Trophoblast cell (in vitro differentiated cells and primary cell): ENCODE measurements at regions not wholly inside any gene's neighbourhood (a gene's known extent, or its start where the extent isn't known, plus 50 kb on each side); places are given as distances from the start of the nearest gene placed in this dataset.

Source experiments
- DNase-seq, 2 donors: peaks; one replicate each; pipeline ENCODE4 v3.0.0-alpha.2; 2016
- H2AFZ ChIP-seq: 2 replicates; pipeline ENCODE4 v1.6.1; 2013; ENCODE audit warnings: low read length, moderate library complexity, mild to moderate bottlenecking; ENCODE audit not compliant: insufficient read depth, poor library complexity
- H2AK5ac ChIP-seq: 2 replicates; pipeline ENCODE4 v1.6.1; 2013; ENCODE audit warnings: mild to moderate bottlenecking, low read length
- H2BK120ac ChIP-seq: 2 replicates; pipeline ENCODE4 v1.6.1; 2013; ENCODE audit warnings: low read length, mild to moderate bottlenecking, moderate library complexity; ENCODE audit not compliant: insufficient read depth, poor library complexity
- H2BK12ac ChIP-seq: 2 replicates; pipeline ENCODE4 v1.6.1; 2013; ENCODE audit warnings: mild to moderate bottlenecking, low read length, moderate library complexity
- H2BK5ac ChIP-seq: 2 replicates; pipeline ENCODE4 v1.6.1; 2013; ENCODE audit warnings: low read length, low read depth, moderate library complexity, mild to moderate bottlenecking; ENCODE audit not compliant: poor library complexity
- H3K14ac ChIP-seq: 2 replicates; pipeline ENCODE4 v1.6.1; 2013; ENCODE audit warnings: mild to moderate bottlenecking, low read length
- H3K18ac ChIP-seq: 2 replicates; pipeline ENCODE4 v1.6.1; 2013; ENCODE audit warnings: mild to moderate bottlenecking, low read length
- H3K23ac ChIP-seq: 2 replicates; pipeline ENCODE4 v1.6.1; 2013; ENCODE audit warnings: low read length
- H3K27ac ChIP-seq: 2 replicates; pipeline ENCODE4 v1.5.1; 2013; ENCODE audit warnings: low read depth, mild to moderate bottlenecking, inconsistent platforms, low read length, moderate library complexity
- H3K27me3 ChIP-seq: 2 replicates; pipeline ENCODE4 v1.6.1; 2013; ENCODE audit warnings: inconsistent platforms, mild to moderate bottlenecking, low read length, moderate library complexity; ENCODE audit not compliant: insufficient read depth
- H3K36me3 ChIP-seq, 2 experiments: 1 replicate in 1 of 2; 2 replicates in 1 of 2; pipeline ENCODE4 v1.6.1; 2013; ENCODE audit warnings: low read length in 2 of 2, mild to moderate bottlenecking in 2 of 2, moderate library complexity in 1 of 2; ENCODE audit not compliant: insufficient read depth in 2 of 2, control insufficient read depth in 1 of 2
- H3K4ac ChIP-seq: 2 replicates; pipeline ENCODE4 v1.6.1; 2013; ENCODE audit warnings: low read depth, mild to moderate bottlenecking, low read length, moderate library complexity
- H3K4me1 ChIP-seq, 2 experiments: 1 replicate in 1 of 2; 2 replicates in 1 of 2; pipeline ENCODE4 v1.6.1; 2013; ENCODE audit warnings: low read length in 2 of 2, mild to moderate bottlenecking in 2 of 2, moderate library complexity in 1 of 2; ENCODE audit not compliant: insufficient read depth in 2 of 2, control insufficient read depth in 1 of 2
- H3K4me2 ChIP-seq: 2 replicates; pipeline ENCODE4 v1.6.1; 2013; ENCODE audit warnings: inconsistent platforms, mild to moderate bottlenecking, low read length, moderate library complexity
- H3K4me3 ChIP-seq: 2 replicates; pipeline ENCODE4 v1.5.1; 2013; ENCODE audit warnings: mild to moderate bottlenecking, low read depth, low read length, inconsistent platforms
- H3K79me1 ChIP-seq: one replicate; pipeline ENCODE4 v1.6.1; 2013; ENCODE audit warnings: low read length
- H3K79me2 ChIP-seq: 2 replicates; pipeline ENCODE4 v1.6.1; 2013; ENCODE audit warnings: low read length, mild to moderate bottlenecking; ENCODE audit not compliant: control insufficient read depth, insufficient read depth, poor library complexity
- H3K9ac ChIP-seq: 2 replicates; pipeline ENCODE4 v1.6.1; 2013; ENCODE audit warnings: mild to moderate bottlenecking, low read length
- H3K9me3 ChIP-seq: 2 replicates; pipeline ENCODE4 v1.6.1; 2013; ENCODE audit warnings: low read depth, mild to moderate bottlenecking, control low read depth, inconsistent platforms, low read length; ENCODE audit not compliant: insufficient read depth
- H4K12ac ChIP-seq: 2 replicates; pipeline ENCODE4 v1.6.1; 2013; ENCODE audit warnings: low read depth, mild to moderate bottlenecking, low read length, moderate library complexity
- H4K8ac ChIP-seq: 2 replicates; pipeline ENCODE4 v1.6.1; 2013; ENCODE audit warnings: low read depth, mild to moderate bottlenecking, low read length, moderate library complexity
- H4K91ac ChIP-seq: one replicate; pipeline ENCODE4 v1.6.1; 2013; ENCODE audit warnings: low read depth, mild to moderate bottlenecking, low read length, moderate library complexity
- WGBS: extraction: QIAGEN DNeasy Blood & Tissue Kit; methylation state at CpG from one replicate; pipeline ENCODE4 v1.1.7; 2013; ENCODE audit warnings: missing lambda C conversion rate; ENCODE audit not compliant: insufficient read length, insufficient coverage; ENCODE audit errors: extremely low coverage; 5-methylcytosine and 5-hydroxymethylcytosine counted together

DNA sequence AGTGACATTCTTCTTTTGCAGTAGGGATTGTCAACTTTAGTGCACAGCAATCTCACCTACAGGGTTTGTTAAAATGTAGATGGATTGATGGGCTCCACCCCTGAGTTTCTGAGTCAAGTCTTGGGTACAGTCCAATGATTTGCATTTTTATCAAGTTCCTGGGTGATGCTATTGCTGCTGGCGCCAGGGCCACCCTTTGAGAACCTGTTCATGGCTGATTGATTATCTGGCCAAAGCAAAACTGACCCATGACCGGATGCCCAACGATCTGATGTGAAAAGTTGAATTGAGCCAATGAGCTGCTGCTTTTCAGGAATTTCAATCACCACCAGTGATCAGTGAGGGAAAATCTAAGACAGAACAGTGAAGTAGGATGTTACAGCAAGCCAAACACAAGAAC lies 675.3 kb downstream of the TMEM182 start:
- H3K36me3 ChIP-seq = no peaks in the 10 kb centered on the region
- no peak overlapping the region for H3K18ac ChIP-seq
- H2BK12ac ChIP-seq = no peak overlapping the region
- no peak overlapping the region for H2AK5ac ChIP-seq
- no peak overlapping the region for H4K91ac ChIP-seq
- no peak overlapping the region for H3K9ac ChIP-seq
- no peak overlapping the region for H3K4me3 ChIP-seq
- no peak overlapping the region for H3K27ac ChIP-seq
- H2BK120ac ChIP-seq = no peak overlapping the region
- H3K14ac ChIP-seq = no peak overlapping the region
- H3K4ac ChIP-seq = no peak overlapping the region
- no peak overlapping the region for H3K4me2 ChIP-seq
- no peak overlapping the region for H2BK5ac ChIP-seq
- no peak overlapping the region for H4K8ac ChIP-seq
- H3K23ac ChIP-seq = no peak overlapping the region
- no peaks in the 10 kb centered on the region for H3K79me1 ChIP-seq
- H4K12ac ChIP-seq = no peak overlapping the region
- no peak for DNase-seq
- H3K79me2 ChIP-seq = no peaks in the 10 kb centered on the region
- no peaks in the 10 kb centered on the region for H3K27me3 ChIP-seq
- H3K4me1 ChIP-seq = no peaks in the 10 kb centered on the region
- H3K9me3 ChIP-seq = no peaks in the 10 kb centered on the region
- WGBS = no CpG with 5 or more reads among the region's 3 CpGs
- H2AFZ ChIP-seq = no peak overlapping the region

DNA sequence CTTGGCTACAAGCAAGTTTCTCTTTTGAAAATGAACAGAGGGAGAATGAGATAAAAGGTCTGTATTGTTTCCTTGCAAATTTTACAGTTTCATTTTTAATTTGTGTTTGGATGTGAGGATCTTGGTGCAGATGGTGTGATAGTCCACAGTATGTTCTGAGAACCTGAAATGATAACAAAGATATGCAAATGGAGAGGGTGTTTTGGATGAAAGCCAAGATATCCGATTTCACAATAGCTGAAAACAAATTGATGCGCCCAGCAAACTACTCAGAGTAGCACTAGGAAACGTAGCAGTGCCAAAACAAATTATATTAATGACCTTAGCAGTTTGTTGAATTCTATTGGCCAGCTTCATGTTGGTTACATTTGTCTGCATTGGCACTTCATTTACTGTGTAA lies 683.5 kb downstream of the TMEM182 start:
- H3K9ac ChIP-seq = no peak overlapping the region
- H3K23ac ChIP-seq = no peak overlapping the region
- H3K36me3 ChIP-seq = no peaks in the 10 kb centered on the region
- H3K4me2 ChIP-seq = no peak overlapping the region
- no peaks in the 10 kb centered on the region for H3K79me2 ChIP-seq
- H2BK12ac ChIP-seq = no peak overlapping the region
- H3K4me3 ChIP-seq = no peak overlapping the region
- H2BK5ac ChIP-seq = no peak overlapping the region
- no peaks in the 10 kb centered on the region for H3K4me1 ChIP-seq
- no peak overlapping the region for H3K27ac ChIP-seq
- H3K79me1 ChIP-seq = no peaks in the 10 kb centered on the region
- no peak overlapping the region for H3K18ac ChIP-seq
- no peak overlapping the region for H3K4ac ChIP-seq
- no peak overlapping the region for H4K8ac ChIP-seq
- H2AFZ ChIP-seq = no peak overlapping the region
- H3K9me3 ChIP-seq = no peaks in the 10 kb centered on the region
- no peak overlapping the region for H3K14ac ChIP-seq
- no peak overlapping the region for H2AK5ac ChIP-seq
- no peak for DNase-seq
- no peak overlapping the region for H4K12ac ChIP-seq
- WGBS = no CpG with 5 or more reads among the region's 3 CpGs
- H4K91ac ChIP-seq = no peak overlapping the region
- no peaks in the 10 kb centered on the region for H3K27me3 ChIP-seq
- H2BK120ac ChIP-seq = no peak overlapping the region

DNA sequence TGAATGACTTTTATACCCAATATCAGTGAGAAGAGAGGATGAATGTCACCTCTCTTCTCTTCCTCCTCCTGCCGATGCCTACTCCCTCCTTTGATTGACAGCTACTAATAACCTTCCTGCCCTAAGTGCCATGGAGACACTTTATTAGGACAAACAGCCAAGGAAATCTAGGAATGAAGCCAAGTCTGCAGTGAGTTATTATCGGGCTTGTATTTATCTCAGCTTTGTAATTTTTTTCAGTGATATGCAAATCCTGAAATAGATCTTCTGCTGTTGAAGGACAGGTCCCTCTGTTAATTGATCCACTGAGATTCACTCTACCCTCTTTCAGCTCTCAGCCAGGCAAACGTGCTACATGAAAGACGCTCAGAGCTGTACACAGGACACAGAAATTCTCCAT lies 686.7 kb downstream of the TMEM182 start:
- H4K8ac ChIP-seq = no peak overlapping the region
- no peak overlapping the region for H2AK5ac ChIP-seq
- no peak overlapping the region for H3K14ac ChIP-seq
- H3K9me3 ChIP-seq = no peaks in the 10 kb centered on the region
- no peak overlapping the region for H2BK12ac ChIP-seq
- H3K79me1 ChIP-seq = no peaks in the 10 kb centered on the region
- no peaks in the 10 kb centered on the region for H3K36me3 ChIP-seq
- no peak overlapping the region for H4K91ac ChIP-seq
- H3K27me3 ChIP-seq = no peaks in the 10 kb centered on the region
- no peaks in the 10 kb centered on the region for H3K79me2 ChIP-seq
- no peak overlapping the region for H2AFZ ChIP-seq
- H2BK120ac ChIP-seq = no peak overlapping the region
- H3K18ac ChIP-seq = no peak overlapping the region
- H3K27ac ChIP-seq = no peak overlapping the region
- no peak overlapping the region for H3K4me3 ChIP-seq
- H3K4me2 ChIP-seq = no peak overlapping the region
- no peak overlapping the region for H3K9ac ChIP-seq
- H3K4ac ChIP-seq = no peak overlapping the region
- WGBS = no CpG with 5 or more reads among the region's 4 CpGs
- no peak for DNase-seq
- H2BK5ac ChIP-seq = no peak overlapping the region
- no peak overlapping the region for H3K23ac ChIP-seq
- no peaks in the 10 kb centered on the region for H3K4me1 ChIP-seq
- no peak overlapping the region for H4K12ac ChIP-seq

DNA sequence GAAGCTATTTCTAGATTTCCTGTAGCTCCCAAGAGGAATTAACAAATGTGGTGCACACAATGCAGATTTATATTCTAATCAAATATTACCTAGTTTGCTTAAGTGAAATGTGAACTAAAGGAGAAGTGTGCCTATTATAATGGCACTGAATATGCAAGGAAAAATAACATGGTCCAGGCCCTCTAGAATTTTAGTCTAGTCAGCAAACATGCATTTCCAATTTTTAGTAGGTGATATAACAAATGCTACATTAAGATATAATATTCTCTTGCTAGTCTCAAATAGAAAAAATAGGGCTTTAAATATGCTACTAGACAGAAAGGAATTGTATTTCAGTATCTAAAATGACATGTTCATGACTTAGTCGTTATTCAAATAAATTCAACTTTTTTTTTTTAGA lies 689.5 kb downstream of the TMEM182 start:
- Histone ChIP-seq H3K27me3 (no peaks in the 10 kb centered on the region), H2AK5ac (no peak overlapping the region), H3K18ac (no peak overlapping the region), H3K4me2 (no peak overlapping the region), H2BK12ac (no peak overlapping the region), H3K4ac (no peak overlapping the region), H3K27ac (no peak overlapping the region), H3K9me3 (no peaks in the 10 kb centered on the region), H3K4me1 (no peaks in the 10 kb centered on the region), H3K79me2 (no peaks in the 10 kb centered on the region), H2BK5ac (no peak overlapping the region), H3K9ac (no peak overlapping the region), H2AFZ (no peak overlapping the region), H3K23ac (no peak overlapping the region), H3K14ac (no peak overlapping the region), H3K4me3 (no peak overlapping the region), H4K12ac (no peak overlapping the region), H4K91ac (no peak overlapping the region), H3K79me1 (no peaks in the 10 kb centered on the region), H3K36me3 (no peaks in the 10 kb centered on the region), H2BK120ac (no peak overlapping the region), H4K8ac (no peak overlapping the region)
- no CpG with 5 or more reads among the region's 1 CpG for WGBS
- DNase-seq = no peak
